Adipocyte (in vitro differentiated cells): ENCODE measurements at regions not wholly inside any gene's neighbourhood (a gene's known extent, or its start where the extent isn't known, plus 50 kb on each side); places are given as distances from the start of the nearest gene placed in this dataset.

Experiments used
- DNase-seq: peaks from one replicate; pipeline ENCODE4 v3.0.0-alpha.2; 2015; ENCODE audit warnings: low read depth
- H3K27me3 ChIP-seq: replicated peaks from 2 replicates; pipeline ENCODE4 v1.7.0; 2013; ENCODE audit warnings: mild to moderate bottlenecking, low read length, moderate library complexity; ENCODE audit not compliant: control insufficient read depth, insufficient read depth
- H3K36me3 ChIP-seq: 2 replicates; pipeline ENCODE4 v1.7.0; 2013; ENCODE audit warnings: low read length, mild to moderate bottlenecking, moderate library complexity; ENCODE audit not compliant: control insufficient read depth, insufficient read depth, severe bottlenecking
- H3K4me1 ChIP-seq: 2 replicates; pipeline ENCODE4 v1.7.0; 2013; ENCODE audit warnings: mild to moderate bottlenecking, low read length, moderate library complexity; ENCODE audit not compliant: control insufficient read depth, insufficient read depth
- H3K4me3 ChIP-seq: 2 replicates; pipeline ENCODE4 v1.7.0; 2013; ENCODE audit warnings: mild to moderate bottlenecking, low read length, moderate library complexity
- H3K9ac ChIP-seq: 2 replicates; pipeline ENCODE4 v1.7.0; 2013; ENCODE audit warnings: mild to moderate bottlenecking, low read length, moderate library complexity
- H3K9me3 ChIP-seq: 2 replicates; pipeline ENCODE4 v1.7.0; 2013; ENCODE audit warnings: mild to moderate bottlenecking, low read length, moderate library complexity; ENCODE audit not compliant: control insufficient read depth

GRCh38 chr2:212929116-212929515, 222.3 kb downstream of the IKZF2 start:
- Histone ChIP-seq H3K9ac (peak overlapping the region; percentile 25), H3K4me3 (no peak overlapping the region), H3K9me3 (peaks cover 4% of the 10 kb centered on the region), H3K27me3 (no peaks in the 10 kb centered on the region), H3K36me3 (no peaks in the 10 kb centered on the region), H3K4me1 (peaks cover 38% of the 10 kb centered on the region)
- DNase-seq, result no peak

DNA sequence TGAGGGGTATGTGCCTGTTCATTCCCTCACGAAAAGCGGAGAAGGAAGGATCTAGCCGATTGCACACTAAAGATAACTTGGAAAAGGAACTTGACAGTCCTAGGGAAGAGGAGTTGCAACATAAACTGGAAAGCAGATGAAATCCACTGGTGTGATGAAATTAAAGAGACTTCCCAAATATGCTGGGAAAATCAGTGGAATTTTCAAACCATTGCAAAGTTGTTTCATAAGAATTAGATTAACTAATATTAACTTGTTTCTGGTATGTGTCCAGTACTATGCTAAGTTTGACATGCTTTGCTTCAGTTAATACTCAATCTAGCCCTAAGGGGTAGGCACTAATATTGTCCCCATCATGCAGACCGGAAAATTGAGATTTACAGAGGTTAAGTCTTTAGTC, 222.7 kb downstream of the IKZF2 start:
- H3K9me3 ChIP-seq, result peaks cover 4% of the 10 kb centered on the region
- H3K4me3 ChIP-seq, result no peak overlapping the region
- H3K27me3 ChIP-seq, result no peaks in the 10 kb centered on the region
- peak overlapping the region; percentile 37 for H3K9ac ChIP-seq
- H3K36me3 ChIP-seq, result no peaks in the 10 kb centered on the region
- H3K4me1 ChIP-seq, result peaks cover 43% of the 10 kb centered on the region
- DNase-seq, result peak; percentile 47

GRCh38 chr2:212926940-212927339, 224.5 kb downstream of the IKZF2 start:
- Histone ChIP-seq H3K36me3 (no peaks in the 10 kb centered on the region), H3K4me1 (peaks cover 59% of the 10 kb centered on the region), H3K9ac (peak overlapping the region; percentile 48), H3K27me3 (no peaks in the 10 kb centered on the region), H3K9me3 (peaks cover 4% of the 10 kb centered on the region), H3K4me3 (peak overlapping the region; percentile 35)
- DNase-seq, result peak; percentile 20

DNA sequence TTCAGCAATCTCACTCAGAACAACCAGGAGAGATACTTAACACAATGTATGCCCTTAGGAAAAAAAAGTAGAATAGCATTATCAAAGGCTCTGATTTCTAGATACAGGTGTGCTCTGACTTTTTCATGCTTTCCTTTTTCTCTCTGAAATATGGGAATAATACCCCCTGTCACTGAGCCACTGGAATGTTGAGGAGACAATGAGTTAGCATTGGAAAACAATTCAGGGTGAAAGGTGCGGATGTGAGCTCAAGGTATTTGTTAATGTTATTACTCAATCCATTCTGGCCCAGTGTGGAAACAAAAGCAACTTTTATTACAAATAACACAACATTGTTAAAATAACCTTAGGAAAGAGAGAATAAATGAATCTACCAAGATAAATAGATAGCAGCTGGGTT, 228.0 kb downstream of the IKZF2 start:
- Histone ChIP-seq H3K9ac (peak overlapping the region; percentile 31), H3K9me3 (peaks cover 4% of the 10 kb centered on the region), H3K27me3 (no peaks in the 10 kb centered on the region), H3K4me1 (peaks cover 43% of the 10 kb centered on the region), H3K4me3 (peak overlapping the region; percentile 12), H3K36me3 (no peaks in the 10 kb centered on the region)
- DNase-seq, result no peak

- no peak overlapping the region for H3K4me3 ChIP-seq
- H3K4me1 ChIP-seq, result peaks cover 37% of the 10 kb centered on the region
- H3K27me3 ChIP-seq, result no peaks in the 10 kb centered on the region
- peaks cover 4% of the 10 kb centered on the region for H3K9me3 ChIP-seq
- peak overlapping the region; percentile 31 for H3K9ac ChIP-seq
- H3K36me3 ChIP-seq, result no peaks in the 10 kb centered on the region
- no peak for DNase-seq
Observed at GRCh38 chr2:212922701-212923100, 228.7 kb downstream of the IKZF2 start.

- no peak overlapping the region for H3K9ac ChIP-seq
- no peak for DNase-seq
Observed at GRCh38 chr2:212921711-212922110, 229.7 kb downstream of the IKZF2 start.

GRCh38 chr2:212921061-212921460, 230.4 kb downstream of the IKZF2 start:
- Histone ChIP-seq H3K9me3 (peaks cover 4% of the 10 kb centered on the region), H3K9ac (no peak overlapping the region), H3K36me3 (no peaks in the 10 kb centered on the region), H3K27me3 (no peaks in the 10 kb centered on the region), H3K4me1 (peaks cover 31% of the 10 kb centered on the region), H3K4me3 (no peak overlapping the region)
- no peak for DNase-seq

More at GRCh38 chr2:212921711-212922110, 229.7 kb downstream of the IKZF2 start:
- Histone ChIP-seq H3K4me1 (peaks cover 31% of the 10 kb centered on the region), H3K36me3 (no peaks in the 10 kb centered on the region), H3K9me3 (peaks cover 4% of the 10 kb centered on the region), H3K27me3 (no peaks in the 10 kb centered on the region), H3K4me3 (no peak overlapping the region)

DNA sequence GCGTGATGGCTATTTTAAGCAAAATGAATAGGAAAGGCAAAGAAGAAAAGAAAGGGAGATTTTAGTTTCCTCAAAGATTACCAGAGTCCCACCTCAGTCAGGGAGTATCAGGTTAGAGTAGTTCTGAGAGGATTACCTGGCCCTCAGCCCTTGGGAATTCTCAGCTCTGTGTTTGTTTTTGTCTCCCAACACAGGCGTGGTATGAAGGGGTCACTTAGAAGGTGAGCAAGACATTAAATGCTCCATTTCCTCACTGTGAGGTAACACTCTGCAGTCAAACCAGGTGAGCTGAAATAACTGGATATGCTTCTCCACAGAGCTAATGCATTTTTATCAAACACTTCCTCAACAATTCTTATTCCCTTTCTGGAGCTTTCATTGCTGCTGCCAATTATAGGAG, 232.2 kb downstream of the IKZF2 start:
- H3K36me3 ChIP-seq, result no peaks in the 10 kb centered on the region
- no peaks in the 10 kb centered on the region for H3K27me3 ChIP-seq
- H3K4me1 ChIP-seq, result peaks cover 50% of the 10 kb centered on the region
- H3K9ac ChIP-seq, result no peak overlapping the region
- H3K9me3 ChIP-seq, result no peaks in the 10 kb centered on the region
- DNase-seq, result no peak
- H3K4me3 ChIP-seq, result no peak overlapping the region

DNA sequence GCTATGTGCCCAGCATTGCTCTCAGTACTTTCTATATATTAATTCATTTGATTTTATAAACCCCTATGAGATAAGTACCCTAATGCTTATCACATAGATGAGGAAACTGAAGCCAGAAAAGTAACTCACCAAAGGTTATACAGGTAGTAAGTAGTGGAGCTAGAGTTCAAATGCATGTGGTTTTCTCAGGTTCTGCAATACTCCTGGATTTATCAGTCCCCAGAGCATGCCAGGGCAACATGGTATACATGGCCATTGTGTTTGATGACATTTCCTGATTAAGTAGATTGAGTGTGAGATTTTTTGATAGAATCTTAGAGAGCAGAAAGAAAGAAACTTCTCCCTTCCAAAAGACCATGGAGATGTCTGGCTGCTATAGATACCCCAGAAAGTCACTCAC, 233.1 kb downstream of the IKZF2 start:
- H3K4me3 ChIP-seq, result no peak overlapping the region
- peaks cover 50% of the 10 kb centered on the region for H3K4me1 ChIP-seq

GRCh38 chr2:212915121-212915782, 236.2 kb downstream of the IKZF2 start:
- Histone ChIP-seq H3K36me3 (no peaks in the 10 kb centered on the region), H3K4me1 (peaks cover 61% of the 10 kb centered on the region), H3K4me3 (peak overlapping the region; percentile 10), H3K27me3 (no peaks in the 10 kb centered on the region), H3K9ac (peak overlapping the region; percentile 23), H3K9me3 (no peaks in the 10 kb centered on the region)
- DNase-seq, result no peak

More for the DNA sequence above, 233.1 kb downstream of the IKZF2 start:
- Histone ChIP-seq H3K36me3 (no peaks in the 10 kb centered on the region), H3K9ac (no peak overlapping the region), H3K27me3 (no peaks in the 10 kb centered on the region), H3K9me3 (no peaks in the 10 kb centered on the region)
- no peak for DNase-seq

GRCh38 chr2:212914392-212914791, 237.0 kb downstream of the IKZF2 start:
- H3K27me3 ChIP-seq, result no peaks in the 10 kb centered on the region
- H3K9ac ChIP-seq, result no peak overlapping the region
- H3K4me3 ChIP-seq, result no peak overlapping the region
- no peak for DNase-seq
- peaks cover 61% of the 10 kb centered on the region for H3K4me1 ChIP-seq
- no peaks in the 10 kb centered on the region for H3K36me3 ChIP-seq
- H3K9me3 ChIP-seq, result no peaks in the 10 kb centered on the region
